Fibroblast of mammary gland (primary cell): ENCODE measurements at regions not wholly inside any gene's neighbourhood (a gene's known extent, or its start where the extent isn't known, plus 50 kb on each side); places are given as distances from the start of the nearest gene placed in this dataset.

Experiments used
- DNase-seq: peaks from one replicate; pipeline ENCODE4 v3.0.0-alpha.2; 2010; ENCODE audit warnings: low read depth
- H3K4me3 ChIP-seq: 2 replicates; pipeline ENCODE4 v1.5.1; 2011; ENCODE audit warnings: low read depth, mild to moderate bottlenecking, low read length, moderate library complexity; ENCODE audit not compliant: control insufficient read depth
- CTCF ChIP-seq: conservative IDR thresholded peaks from 2 replicates; pipeline ENCODE4 v1.5.1; 2011; ENCODE audit warnings: low read depth, low read length, inconsistent platforms; ENCODE audit not compliant: control insufficient read depth, insufficient read depth

- H3K4me3 ChIP-seq, result no peak overlapping the region
- DNase-seq, result no peak
- no peak for TF ChIP-seq CTCF
Measured at GRCh38 chr4:167722487-167722808, 369.9 kb upstream of the ANXA10 start.

- no peak for DNase-seq
- TF ChIP-seq CTCF, result no peak
- H3K4me3 ChIP-seq, result no peak overlapping the region
Measured at GRCh38 chr4:167724941-167725340, 367.4 kb upstream of the ANXA10 start.

GRCh38 chr4:167730769-167731168, 361.6 kb upstream of the ANXA10 start:
- DNase-seq, result no peak
- TF ChIP-seq CTCF, result no peak
- no peak overlapping the region for H3K4me3 ChIP-seq

GRCh38 chr4:167745024-167745687, 347.2 kb upstream of the ANXA10 start:
- TF ChIP-seq CTCF, result no peak
- no peak for DNase-seq
- no peak overlapping the region for H3K4me3 ChIP-seq

- H3K4me3 ChIP-seq, result no peak overlapping the region
- TF ChIP-seq CTCF, result no peak
- DNase-seq, result no peak
Measured at GRCh38 chr4:167767281-167767680, 325.1 kb upstream of the ANXA10 start.

- no peak for TF ChIP-seq CTCF
- DNase-seq, result peak; percentile 31
- no peak overlapping the region for H3K4me3 ChIP-seq
Measured at GRCh38 chr4:167774646-167775045, 317.7 kb upstream of the ANXA10 start.

GRCh38 chr4:167775375-167775774, 317.0 kb upstream of the ANXA10 start:
- DNase-seq, result peak; percentile 77
- H3K4me3 ChIP-seq, result no peak overlapping the region
- TF ChIP-seq CTCF, result no peak
